GM12878 (cell line): ENCODE measurements at regions not wholly inside any gene's neighbourhood (a gene's known extent, or its start where the extent isn't known, plus 50 kb on each side); places are given as distances from the start of the nearest gene placed in this dataset.

Experiments used
- CBX3 ChIP-seq: fragments of 200-600 bp; sonication (generic); IDR thresholded peaks from 2 replicates; pipeline ENCODE4 v1.6.1; 2016; ENCODE audit warnings: low read depth, borderline replicate concordance
- EP300 ChIP-seq, 2 experiments: fragments of 150-350 bp in 1 of 2; IDR thresholded peaks; 2 replicates each; pipeline ENCODE4 v1.6.1; 2011 to 2012; ENCODE audit warnings: low read depth in 2 of 2, low read length in 2 of 2, borderline replicate concordance in 1 of 2, improper control_type of control experiment in 1 of 2, inconsistent platforms in 1 of 2; ENCODE audit not compliant: control insufficient read depth in 1 of 2
- EZH2 ChIP-seq: IDR thresholded peaks from 2 replicates; pipeline ENCODE4 v1.6.1; 2012; ENCODE audit warnings: low read depth, mild to moderate bottlenecking, control low read depth, inconsistent platforms, low read length, borderline replicate concordance; ENCODE audit not compliant: control insufficient read depth
- FOS ChIP-seq: IDR thresholded peaks from 3 replicates; pipeline ENCODE4 v1.6.1; 2011; ENCODE audit warnings: borderline replicate concordance; ENCODE audit not compliant: insufficient read length; ENCODE audit errors: extremely low read depth
- HDAC2 ChIP-seq: fragments of 200-600 bp; sonication (generic); IDR thresholded peaks from 2 replicates; pipeline ENCODE4 v1.6.1; 2017
- MEF2A ChIP-seq: IDR thresholded peaks from 2 replicates; pipeline ENCODE4 v1.6.1; 2011; ENCODE audit warnings: low read depth, mild to moderate bottlenecking, low read length, moderate library complexity; ENCODE audit not compliant: insufficient read depth
- MTA2 ChIP-seq: fragments of 450-650 bp; IDR thresholded peaks from 2 replicates; pipeline ENCODE4 v1.6.1; 2016; ENCODE audit warnings: low read depth, mild to moderate bottlenecking, moderate library complexity
- NFYB ChIP-seq: IDR thresholded peaks from 2 replicates; pipeline ENCODE4 v1.6.1; 2011; ENCODE audit warnings: low read depth, mild to moderate bottlenecking, low read length, improper control_type of control experiment, moderate library complexity; ENCODE audit not compliant: insufficient read depth
- POLR2A ChIP-seq: IDR thresholded peaks from 2 replicates; pipeline ENCODE4 v1.6.1; 2011; ENCODE audit warnings: low read depth, mild to moderate bottlenecking, low read length
- POLR2AphosphoS5 ChIP-seq: IDR thresholded peaks from 2 replicates; pipeline ENCODE4 v1.6.1; 2011; ENCODE audit warnings: mild to moderate bottlenecking, low read length, inconsistent platforms
- TCF3 ChIP-seq: IDR thresholded peaks from 2 replicates; pipeline ENCODE4 v1.6.1; 2012; ENCODE audit warnings: low read depth, mild to moderate bottlenecking, low read length, borderline replicate concordance; ENCODE audit not compliant: insufficient read depth
- ZNF217 ChIP-seq: fragments of 450-650 bp; IDR thresholded peaks from 2 replicates; pipeline ENCODE4 v1.6.1; 2017; ENCODE audit warnings: antibody characterized with exemption, mild to moderate bottlenecking
- TF ChIP-seq, protein P1 (sequence below), 3 experiments: IDR thresholded peaks in 2 of 3; conservative IDR thresholded peaks in 1 of 3; 2 replicates each; pipeline ENCODE4 v1.5.1; 2011; ENCODE audit warnings: low read depth in 3 of 3, low read length in 3 of 3, mild to moderate bottlenecking in 3 of 3, control low read depth in 2 of 3, moderate library complexity in 2 of 3, inconsistent platforms in 1 of 3, mixed read lengths in 1 of 3; ENCODE audit not compliant: control insufficient read depth in 2 of 3, insufficient read depth in 1 of 3; ENCODE audit errors: extremely low read depth in 1 of 3
- TF ChIP-seq, protein P2 (sequence below): IDR thresholded peaks from 2 replicates; pipeline ENCODE4 v1.6.1; 2012; ENCODE audit warnings: improper control_type of control experiment, low read depth, low read length; ENCODE audit not compliant: insufficient replicate concordance

DNA sequence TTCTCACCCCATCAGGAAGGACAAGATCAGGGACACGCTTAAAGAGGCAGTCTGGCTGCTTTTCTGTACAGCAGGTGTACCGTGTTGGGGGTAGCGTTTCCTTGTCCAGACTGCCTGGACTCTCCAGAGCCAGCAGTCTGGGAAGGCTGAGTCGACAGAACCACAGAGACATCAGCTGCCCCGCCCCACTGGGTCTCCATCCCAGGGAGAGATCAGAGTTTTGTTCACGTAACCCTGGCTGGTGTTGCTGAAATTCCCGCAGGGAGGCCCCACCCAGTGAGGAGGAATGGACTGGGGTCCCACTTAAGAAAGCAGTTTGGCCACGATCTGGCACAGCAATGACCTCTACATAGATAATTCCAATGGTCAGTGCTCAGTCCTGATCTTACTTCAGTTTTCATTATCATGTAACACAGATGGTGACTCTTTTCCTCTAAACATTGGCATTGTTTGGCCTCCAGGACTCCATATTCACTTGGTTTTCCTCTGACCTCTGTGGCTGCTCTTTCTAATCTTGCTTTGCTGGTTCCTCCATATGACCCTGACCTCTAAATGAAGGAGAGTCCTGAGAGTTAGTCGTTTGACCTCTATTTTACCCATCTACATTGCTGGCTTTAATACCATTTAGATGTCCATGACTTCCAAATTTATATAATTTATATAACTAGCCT lies 89.6 kb upstream of the LRRC55 start:
- TF ChIP-seq NFYB (no peak), MTA2 (no peak), CBX3 (no peak), EP300 (IDR thresholded peaks at IDR 0.05; ENCODE audit: borderline replicate concordance in 1 of 2, control insufficient read depth in 1 of 2, low read depth in 2 of 2, low read length in 2 of 2) (no peak), FOS (no peak), POLR2AphosphoS5 (no peak), MEF2A (no peak), TCF3 (no peak), HDAC2 (no peak), ZNF217 (no peak), POLR2A (no peak), EZH2 (no peak)
- TF ChIP-seq, protein P1, sequence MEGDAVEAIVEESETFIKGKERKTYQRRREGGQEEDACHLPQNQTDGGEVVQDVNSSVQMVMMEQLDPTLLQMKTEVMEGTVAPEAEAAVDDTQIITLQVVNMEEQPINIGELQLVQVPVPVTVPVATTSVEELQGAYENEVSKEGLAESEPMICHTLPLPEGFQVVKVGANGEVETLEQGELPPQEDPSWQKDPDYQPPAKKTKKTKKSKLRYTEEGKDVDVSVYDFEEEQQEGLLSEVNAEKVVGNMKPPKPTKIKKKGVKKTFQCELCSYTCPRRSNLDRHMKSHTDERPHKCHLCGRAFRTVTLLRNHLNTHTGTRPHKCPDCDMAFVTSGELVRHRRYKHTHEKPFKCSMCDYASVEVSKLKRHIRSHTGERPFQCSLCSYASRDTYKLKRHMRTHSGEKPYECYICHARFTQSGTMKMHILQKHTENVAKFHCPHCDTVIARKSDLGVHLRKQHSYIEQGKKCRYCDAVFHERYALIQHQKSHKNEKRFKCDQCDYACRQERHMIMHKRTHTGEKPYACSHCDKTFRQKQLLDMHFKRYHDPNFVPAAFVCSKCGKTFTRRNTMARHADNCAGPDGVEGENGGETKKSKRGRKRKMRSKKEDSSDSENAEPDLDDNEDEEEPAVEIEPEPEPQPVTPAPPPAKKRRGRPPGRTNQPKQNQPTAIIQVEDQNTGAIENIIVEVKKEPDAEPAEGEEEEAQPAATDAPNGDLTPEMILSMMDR (IDR thresholded peaks at IDR 0.05 in 2 of 3, conservative IDR thresholded peaks at IDR 0.05 in 1 of 3; ENCODE audit: control insufficient read depth in 2 of 3, extremely low read depth in 1 of 3, insufficient read depth in 1 of 3, low read depth in 3 of 3, low read length in 3 of 3): no peak
- TF ChIP-seq, protein P2, sequence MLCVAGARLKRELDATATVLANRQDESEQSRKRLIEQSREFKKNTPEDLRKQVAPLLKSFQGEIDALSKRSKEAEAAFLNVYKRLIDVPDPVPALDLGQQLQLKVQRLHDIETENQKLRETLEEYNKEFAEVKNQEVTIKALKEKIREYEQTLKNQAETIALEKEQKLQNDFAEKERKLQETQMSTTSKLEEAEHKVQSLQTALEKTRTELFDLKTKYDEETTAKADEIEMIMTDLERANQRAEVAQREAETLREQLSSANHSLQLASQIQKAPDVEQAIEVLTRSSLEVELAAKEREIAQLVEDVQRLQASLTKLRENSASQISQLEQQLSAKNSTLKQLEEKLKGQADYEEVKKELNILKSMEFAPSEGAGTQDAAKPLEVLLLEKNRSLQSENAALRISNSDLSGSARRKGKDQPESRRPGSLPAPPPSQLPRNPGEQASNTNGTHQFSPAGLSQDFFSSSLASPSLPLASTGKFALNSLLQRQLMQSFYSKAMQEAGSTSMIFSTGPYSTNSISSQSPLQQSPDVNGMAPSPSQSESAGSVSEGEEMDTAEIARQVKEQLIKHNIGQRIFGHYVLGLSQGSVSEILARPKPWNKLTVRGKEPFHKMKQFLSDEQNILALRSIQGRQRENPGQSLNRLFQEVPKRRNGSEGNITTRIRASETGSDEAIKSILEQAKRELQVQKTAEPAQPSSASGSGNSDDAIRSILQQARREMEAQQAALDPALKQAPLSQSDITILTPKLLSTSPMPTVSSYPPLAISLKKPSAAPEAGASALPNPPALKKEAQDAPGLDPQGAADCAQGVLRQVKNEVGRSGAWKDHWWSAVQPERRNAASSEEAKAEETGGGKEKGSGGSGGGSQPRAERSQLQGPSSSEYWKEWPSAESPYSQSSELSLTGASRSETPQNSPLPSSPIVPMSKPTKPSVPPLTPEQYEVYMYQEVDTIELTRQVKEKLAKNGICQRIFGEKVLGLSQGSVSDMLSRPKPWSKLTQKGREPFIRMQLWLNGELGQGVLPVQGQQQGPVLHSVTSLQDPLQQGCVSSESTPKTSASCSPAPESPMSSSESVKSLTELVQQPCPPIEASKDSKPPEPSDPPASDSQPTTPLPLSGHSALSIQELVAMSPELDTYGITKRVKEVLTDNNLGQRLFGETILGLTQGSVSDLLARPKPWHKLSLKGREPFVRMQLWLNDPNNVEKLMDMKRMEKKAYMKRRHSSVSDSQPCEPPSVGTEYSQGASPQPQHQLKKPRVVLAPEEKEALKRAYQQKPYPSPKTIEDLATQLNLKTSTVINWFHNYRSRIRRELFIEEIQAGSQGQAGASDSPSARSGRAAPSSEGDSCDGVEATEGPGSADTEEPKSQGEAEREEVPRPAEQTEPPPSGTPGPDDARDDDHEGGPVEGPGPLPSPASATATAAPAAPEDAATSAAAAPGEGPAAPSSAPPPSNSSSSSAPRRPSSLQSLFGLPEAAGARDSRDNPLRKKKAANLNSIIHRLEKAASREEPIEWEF: no peak
